RPMI8226 (cell line): ENCODE measurements at regions not wholly inside any gene's neighbourhood (a gene's known extent, or its start where the extent isn't known, plus 50 kb on each side); places are given as distances from the start of the nearest gene placed in this dataset.
A peak's percentile ranks its signal among the peaks of the same experiment; 100 is the strongest.
"Not testable (repeated sequence)": the region's sequence is repeated elsewhere in the genome, so short reads cannot be mapped to it uniquely, and the experiment has no call there.

Experiments used
- DNase-seq: peaks from one replicate; pipeline ENCODE4 v3.0.0-alpha.2; 2015

DNA sequence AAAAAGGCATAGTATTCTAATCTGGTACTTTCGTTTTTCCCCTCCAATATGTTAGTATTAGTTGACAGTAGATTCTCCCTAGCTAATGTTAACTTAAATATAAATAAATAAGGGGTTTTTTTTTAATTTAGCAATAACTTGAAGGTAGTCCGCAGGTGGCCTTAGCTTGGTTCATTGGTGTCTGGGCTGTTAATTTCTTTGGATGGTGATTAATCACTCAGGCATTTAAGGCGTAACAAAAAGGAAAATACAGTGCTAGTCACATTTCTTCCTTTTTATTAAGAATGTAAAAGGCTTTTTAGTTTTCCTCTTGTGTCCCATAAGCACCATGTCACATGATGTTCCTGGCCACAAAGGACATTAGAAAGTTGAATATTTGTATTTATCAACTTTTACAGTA lies 161.0 kb upstream of the POT1 start:
- DNase-seq: no peak

DNA sequence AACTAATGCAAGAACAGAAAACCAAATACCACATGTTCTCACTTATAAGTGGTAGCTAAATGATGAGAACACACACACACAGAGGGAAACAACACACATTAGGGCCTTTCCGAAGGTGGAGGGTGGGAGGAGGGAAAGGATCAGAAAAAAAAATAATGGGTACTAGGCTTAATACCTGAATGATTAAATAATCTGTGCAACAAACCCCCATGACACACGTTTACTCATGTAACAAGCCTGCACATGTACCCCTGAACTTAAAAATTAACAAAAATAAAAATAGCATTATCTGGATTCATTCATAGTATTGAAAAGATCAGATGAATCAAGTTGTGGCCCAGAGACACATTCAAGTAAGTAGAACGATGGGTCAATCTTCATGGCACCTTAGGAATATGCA lies 159.5 kb upstream of the POT1 start:
- no peak for DNase-seq

GRCh38 chr7:125088555-125088954 lies 158.9 kb upstream of the POT1 start:
- DNase-seq: no peak

GRCh38 chr7:125085084-125085483 lies 155.5 kb upstream of the POT1 start:
- no peak for DNase-seq

DNA sequence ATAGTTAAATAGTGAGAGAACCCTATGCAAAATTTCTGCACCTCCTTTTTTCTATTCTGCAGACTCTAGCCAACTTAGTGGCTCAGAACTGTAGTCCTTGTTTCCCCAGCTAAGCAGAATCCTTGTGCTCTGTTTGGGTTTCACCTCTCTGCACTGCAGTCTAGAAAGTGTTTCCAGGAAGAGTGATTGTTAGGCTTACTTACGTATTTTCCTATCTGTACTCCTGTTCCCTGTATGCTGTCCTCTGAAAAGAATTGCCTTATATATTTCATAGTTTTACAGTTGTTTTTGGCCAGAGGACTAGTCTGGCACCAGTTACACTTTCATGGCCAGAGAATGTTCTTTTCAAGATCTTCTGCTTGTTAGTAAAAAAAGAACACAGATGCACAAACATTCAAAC lies 154.6 kb upstream of the POT1 start:
- DNase-seq: no peak

DNA sequence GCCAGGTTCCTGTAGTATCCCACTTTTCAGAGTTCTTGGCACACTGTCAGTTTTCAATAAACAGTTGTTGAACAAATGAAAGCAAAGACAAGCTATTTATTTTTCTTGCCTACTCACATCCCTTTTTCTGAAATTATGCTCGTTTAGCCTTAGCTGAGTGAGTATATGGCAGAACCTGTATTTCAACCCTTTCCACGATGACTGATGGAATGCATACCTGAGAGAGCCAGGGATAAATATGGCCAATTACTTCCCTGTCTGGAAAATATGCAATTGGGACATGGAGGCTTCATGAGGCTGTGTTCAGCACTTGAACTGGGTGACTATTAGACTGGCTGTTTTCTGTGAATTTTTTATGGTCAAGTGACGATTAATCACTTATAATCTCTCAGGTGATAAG lies 144.5 kb upstream of the POT1 start:
- DNase-seq: no peak

DNA sequence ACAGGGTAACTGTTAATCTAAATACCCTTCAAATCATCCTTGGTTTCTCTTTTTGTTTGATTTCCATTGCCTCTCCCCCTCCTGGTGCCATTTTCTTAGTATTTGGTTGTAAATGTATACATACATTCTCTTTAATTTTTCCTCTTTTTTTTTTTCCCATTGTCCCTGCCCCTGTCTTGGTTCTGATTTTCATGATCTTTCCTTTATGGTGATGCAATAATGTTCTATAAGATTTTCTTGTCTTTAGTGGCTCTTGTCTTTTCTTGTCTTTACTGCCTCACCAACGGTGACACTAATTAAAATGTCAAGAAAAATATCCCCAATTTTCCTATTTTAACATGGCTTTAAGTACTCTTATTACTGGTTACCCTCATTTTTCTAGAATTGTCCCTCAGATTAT lies 135.9 kb upstream of the POT1 start:
- no peak for DNase-seq

DNA sequence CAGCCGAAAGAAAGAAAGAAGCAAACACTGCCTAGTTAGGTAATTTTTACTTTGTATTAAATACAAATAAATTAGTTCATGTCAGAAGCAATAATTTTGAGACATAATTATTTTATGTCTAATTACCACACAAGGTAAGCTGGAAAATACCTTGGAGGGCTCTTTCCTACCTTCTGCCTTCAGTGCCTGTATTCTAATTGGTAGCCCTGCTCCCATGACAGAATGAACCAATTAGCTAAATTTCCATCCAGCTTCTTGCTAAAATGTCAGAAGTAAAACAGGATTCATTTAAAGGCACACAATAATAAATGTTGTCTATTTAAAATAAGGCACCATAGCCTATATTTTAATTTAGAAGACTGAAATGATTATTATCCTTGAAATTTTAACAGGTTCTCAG lies 135.4 kb upstream of the POT1 start:
- DNase-seq: no peak

GRCh38 chr7:125061776-125062397 lies 132.3 kb upstream of the POT1 start:
- DNase-seq: no peak

GRCh38 chr7:125061083-125061745 lies 131.6 kb upstream of the POT1 start:
- DNase-seq: not testable (repeated sequence)

- no peak for DNase-seq
These were observed 130.3 kb upstream of the POT1 start for GRCh38 chr7:125059861-125060456.

DNA sequence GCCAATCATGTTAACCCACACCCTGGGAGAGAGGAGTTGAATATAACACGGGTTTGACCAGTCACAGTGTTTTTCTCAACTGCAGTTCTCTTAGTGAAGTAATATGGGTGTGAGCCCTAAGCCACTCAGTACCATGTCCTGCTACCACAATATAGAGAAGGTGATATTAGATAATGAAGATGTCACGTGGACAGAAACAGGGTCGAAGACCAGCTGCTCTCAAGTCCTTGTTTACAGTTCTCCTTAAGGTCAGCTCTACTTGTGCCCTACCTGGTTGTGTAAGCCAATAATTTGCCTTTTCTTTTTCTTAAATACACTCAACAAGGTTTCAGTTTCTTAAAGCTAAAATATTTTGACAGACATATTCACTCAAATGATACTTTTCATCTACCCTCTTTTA lies 128.3 kb upstream of the POT1 start:
- no peak for DNase-seq

DNA sequence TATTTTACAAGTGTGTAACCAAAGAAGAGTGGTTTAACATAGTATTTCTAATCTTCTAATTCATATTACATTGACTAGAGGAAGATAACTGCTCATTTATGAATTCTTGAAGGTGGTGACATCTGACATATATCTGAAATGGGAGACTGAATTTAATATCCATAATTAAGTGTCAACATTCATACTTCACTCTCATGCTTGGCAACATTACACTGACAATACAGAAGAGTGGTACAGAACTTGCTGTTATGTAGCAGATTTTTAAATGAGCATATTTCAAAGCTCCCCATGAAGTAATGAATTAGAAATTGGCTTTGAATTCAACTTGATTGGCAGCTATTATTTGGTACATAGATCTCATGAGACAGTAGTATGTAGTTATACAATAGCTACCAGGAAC lies 125.8 kb upstream of the POT1 start:
- no peak for DNase-seq

DNA sequence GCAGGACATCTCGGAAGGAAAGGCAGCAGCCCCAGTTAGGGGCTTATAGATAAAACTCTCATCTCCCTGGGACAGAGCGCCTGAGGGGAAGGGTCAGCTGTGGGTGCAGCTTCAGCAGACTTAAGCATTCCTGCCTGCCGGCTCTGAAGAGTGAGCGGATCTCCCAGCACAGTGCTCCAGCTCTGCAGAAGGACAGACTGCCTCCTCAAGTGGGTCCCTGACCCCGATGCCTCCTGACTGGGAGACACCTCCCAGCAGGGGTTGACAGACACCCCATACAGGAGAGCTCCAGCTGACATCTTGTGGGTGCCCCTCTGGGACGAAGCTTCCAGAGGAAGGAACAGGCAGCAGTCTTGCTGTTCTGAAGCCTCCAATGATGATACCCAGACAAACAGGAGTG lies 117.1 kb upstream of the POT1 start:
- no peak for DNase-seq

DNA sequence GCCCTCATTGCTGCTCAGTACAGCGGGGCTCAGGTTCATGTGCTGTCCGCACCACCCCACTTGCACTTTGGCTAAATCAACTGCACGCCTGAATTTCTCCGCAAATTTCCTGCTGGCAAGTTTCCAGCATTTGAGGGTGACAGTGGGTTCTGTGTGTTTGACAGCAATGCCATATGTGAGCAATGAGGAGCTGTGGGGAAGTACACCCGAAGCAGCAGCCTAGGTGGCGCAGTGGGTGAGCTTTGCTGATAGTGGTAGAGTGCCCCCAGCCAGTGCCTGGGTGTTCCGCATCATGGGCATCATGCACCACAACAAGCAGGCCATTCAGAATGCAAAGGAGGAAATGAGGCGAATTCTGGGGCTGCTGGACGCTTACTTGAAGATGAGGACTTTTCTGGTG lies 103.9 kb upstream of the POT1 start:
- peak; percentile 52 for DNase-seq

GRCh38 chr7:125032943-125033342 lies 103.3 kb upstream of the POT1 start:
- DNase-seq: no peak

- no peak for DNase-seq
These were observed 101.2 kb upstream of the POT1 start for GRCh38 chr7:125030756-125031387.

GRCh38 chr7:125025620-125026019 lies 96.0 kb upstream of the POT1 start:
- no peak for DNase-seq

DNA sequence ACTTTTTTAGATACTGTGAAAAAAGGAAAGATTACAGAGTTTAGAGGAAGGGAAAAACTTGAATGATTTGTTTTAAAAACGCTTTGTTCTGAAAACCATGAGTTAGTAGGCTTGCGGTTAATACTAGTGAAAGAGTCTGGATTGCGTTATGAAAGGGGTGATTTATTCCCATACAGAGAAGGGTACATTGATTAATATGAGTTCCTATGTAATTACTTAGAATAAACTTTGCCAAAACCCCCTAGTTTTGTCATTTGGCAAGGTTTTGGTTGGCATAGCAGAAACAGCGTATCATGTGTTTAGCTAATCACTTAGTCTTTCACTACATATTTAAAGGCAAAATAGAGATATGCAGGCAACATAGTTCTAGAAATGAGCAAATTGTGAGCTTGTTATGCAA lies 91.2 kb upstream of the POT1 start:
- no peak for DNase-seq

- no peak for DNase-seq
These were observed 80.9 kb upstream of the POT1 start for GRCh38 chr7:125010540-125010939.

DNA sequence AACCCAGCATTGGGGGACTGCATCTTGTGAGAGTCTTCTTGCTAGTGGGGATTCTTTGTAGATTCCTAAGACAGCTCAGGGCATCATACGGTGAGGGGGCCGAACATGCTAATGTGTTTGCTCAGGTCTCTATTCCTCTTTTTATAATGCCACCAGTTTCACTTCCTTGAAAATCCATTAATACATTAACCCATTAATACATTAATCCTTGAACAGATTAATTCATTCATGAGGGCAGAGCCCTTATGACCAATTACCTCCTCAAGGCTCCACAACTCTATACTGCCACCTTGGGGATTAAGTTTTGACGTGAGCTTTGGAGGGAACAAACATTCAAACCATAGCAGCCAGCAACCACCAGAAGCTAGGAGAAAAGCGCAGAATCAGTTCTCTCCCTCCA lies 67.2 kb upstream of the POT1 start:
- DNase-seq: peak; percentile 43

- no peak for DNase-seq
These were observed 63.4 kb upstream of the POT1 start for GRCh38 chr7:124992851-124993562.

DNA sequence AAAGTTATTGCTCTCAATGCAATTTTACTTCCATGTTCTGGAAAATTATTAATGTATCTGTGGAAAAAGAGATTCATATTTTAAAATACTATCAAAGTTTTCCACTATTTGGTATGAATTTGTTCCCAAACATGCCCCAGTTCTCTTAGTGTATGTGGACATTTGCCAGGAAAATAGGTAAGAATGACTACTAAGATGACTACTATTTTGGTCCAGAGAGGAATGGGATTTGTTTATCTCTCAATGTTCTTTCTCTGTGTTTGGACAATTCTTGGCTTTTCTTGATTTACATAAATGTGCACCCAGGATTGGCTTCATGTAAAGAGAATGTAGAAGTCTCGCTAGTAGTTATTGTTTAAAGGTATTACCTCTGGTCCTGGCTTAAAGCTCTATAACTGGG lies 60.3 kb upstream of the POT1 start:
- DNase-seq: no peak
